GM21423 (cell line): ENCODE measurements at regions not wholly inside any gene's neighbourhood (a gene's known extent, or its start where the extent isn't known, plus 50 kb on each side); places are given as distances from the start of the nearest gene placed in this dataset.

ENCODE experiments used
- ATAC-seq: cut with Tn5 transposase; IDR thresholded peaks from one replicate; pipeline ENCODE4 v1.9.1; 2021; ENCODE audit warnings: mild to moderate bottlenecking, moderate library complexity; ENCODE audit not compliant: unreplicated experiment

DNA sequence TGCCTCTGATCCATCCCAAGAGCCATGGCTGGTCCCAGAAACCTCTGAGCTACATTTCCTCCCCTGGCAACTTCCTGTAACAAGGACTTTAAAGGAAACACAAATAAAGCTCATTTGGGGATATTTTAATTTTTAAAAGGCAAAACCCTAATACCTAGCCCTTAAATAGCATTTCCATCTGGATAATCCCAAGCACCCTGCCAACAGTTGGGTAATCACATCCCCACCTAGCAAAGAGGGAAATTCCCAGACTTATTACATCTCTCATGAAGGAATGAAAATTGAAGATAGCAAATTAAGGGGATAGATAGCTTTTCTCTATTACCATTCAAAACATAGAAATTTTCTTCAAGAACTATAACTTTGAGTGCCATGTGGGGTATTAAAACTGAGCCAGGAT, 213.7 kb upstream of the BMP4 start:
- no peak for ATAC-seq

DNA sequence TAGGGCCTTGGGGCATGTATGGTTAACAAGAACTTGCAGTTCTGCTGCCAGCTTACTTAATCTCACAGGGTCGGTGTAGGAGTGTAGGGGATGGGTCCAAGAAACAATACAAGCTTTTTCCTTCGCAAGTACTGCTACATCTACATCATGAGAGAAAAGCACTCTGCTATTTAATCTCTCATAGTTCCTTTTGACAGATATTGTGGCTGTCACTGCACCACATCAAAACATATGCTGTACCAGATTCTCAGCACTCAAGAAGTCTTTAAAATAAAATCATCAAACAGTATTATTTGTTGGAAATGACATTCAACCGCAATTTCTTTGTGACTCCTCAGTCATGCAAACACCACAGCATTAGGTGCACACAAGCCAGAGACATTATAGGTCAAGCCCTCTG, 215.5 kb upstream of the BMP4 start:
- no peak for ATAC-seq

DNA sequence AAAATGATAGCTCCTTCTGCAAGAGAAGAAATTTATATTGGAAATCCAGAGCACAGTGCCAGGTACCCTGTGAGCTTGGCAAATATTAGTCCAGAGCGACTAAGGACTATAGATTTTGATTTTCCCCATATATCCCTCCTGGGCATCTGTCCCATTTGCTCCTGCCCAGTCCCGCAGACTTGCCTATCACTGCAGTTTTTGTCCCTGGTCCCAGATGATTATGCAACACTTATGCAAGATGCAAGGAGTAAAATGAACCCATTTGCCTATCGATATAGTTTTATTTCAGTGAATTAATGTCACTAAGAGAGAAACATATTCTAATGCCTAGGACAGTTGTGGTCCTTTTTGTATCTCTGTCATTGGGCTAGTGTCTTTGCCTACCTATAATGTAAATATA, 215.9 kb upstream of the BMP4 start:
- no peak for ATAC-seq

DNA sequence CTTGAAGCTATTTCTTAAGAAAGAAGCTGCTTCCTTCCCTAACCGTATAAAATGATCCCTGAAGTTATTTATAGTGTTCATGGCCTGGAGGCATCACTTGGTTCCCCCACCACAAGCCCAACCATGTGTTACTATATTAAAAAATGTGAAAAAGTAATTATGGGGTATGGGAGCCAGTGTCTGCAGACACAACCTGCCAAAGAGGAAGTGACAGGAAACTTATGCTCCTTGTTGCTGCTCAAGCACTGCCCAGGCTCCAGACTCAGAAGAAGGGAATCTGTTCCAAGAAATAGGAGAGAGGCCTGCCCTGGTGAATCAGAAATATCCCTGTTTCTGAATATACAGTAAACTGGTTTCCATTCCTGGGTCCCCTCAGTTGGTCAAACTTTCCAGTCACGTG, 217.2 kb upstream of the BMP4 start:
- ATAC-seq = no peak

DNA sequence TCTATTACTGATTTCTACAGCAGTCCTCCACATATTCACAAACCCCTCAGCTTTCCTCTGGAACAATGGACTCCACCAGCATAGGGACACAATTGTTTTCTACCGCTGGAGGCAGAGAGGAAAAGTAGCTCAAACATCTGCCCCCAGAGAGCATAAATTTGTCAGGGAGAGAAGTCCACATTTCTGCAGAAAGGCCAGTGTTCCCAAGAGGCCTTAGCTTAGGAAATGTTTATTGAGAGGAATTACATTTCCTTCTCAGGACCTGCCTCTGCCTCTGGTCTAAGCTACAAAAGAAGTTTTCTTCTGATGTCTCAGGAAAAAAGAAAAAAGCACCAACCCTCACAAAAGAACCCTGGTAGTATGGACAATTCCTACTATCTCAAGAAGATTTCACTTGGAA, 217.8 kb upstream of the BMP4 start:
- no peak for ATAC-seq

DNA sequence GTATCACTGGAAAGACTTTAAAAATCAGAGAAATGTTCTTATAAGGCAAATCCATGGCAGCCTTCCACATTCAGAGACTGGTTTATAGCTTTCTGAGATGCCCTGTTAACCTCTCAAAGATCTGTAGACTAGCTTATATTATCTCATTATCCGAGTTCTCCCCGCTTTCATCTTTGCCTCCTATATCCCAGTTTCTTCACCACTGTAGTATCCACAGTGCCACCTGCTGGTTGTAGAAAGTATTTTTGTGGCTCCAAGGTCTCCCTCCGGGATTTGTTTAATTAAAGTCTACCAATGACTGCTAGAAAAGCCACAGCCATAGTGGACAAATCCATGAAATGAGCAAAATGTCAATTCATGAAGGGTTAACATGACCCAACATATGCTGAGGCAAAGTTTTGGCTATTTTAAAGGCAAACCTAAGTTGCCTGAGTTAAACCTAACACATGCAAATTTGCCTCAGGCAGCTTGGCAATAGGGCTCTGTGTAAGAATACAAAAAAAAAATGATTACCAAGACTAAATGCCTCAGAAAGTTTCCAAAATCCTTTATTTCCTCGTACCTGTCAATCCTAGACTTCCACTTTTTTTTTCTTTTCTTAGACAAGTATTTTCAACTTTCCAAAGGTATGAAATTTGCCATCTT, 218.8 kb upstream of the BMP4 start:
- no peak for ATAC-seq

DNA sequence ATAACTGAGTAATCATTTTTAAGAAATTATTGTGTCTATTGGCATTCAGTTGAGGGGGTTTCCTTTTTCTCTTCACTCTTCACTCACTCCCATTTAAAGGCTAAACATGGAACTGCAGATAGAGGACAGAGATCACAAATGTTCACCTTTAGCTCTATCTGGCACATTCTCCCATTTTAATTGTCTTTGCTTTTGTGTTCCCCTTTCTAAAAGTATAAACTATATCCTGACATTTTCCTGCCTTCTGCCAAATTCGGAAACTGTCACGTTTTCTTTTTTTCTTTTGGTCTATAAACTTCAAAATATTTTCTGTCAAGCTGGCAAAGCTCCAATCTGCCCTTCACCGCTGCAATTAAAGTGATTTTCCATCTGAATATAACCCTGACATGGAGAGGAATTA, 219.8 kb upstream of the CDKN3 start:
- ATAC-seq = no peak

DNA sequence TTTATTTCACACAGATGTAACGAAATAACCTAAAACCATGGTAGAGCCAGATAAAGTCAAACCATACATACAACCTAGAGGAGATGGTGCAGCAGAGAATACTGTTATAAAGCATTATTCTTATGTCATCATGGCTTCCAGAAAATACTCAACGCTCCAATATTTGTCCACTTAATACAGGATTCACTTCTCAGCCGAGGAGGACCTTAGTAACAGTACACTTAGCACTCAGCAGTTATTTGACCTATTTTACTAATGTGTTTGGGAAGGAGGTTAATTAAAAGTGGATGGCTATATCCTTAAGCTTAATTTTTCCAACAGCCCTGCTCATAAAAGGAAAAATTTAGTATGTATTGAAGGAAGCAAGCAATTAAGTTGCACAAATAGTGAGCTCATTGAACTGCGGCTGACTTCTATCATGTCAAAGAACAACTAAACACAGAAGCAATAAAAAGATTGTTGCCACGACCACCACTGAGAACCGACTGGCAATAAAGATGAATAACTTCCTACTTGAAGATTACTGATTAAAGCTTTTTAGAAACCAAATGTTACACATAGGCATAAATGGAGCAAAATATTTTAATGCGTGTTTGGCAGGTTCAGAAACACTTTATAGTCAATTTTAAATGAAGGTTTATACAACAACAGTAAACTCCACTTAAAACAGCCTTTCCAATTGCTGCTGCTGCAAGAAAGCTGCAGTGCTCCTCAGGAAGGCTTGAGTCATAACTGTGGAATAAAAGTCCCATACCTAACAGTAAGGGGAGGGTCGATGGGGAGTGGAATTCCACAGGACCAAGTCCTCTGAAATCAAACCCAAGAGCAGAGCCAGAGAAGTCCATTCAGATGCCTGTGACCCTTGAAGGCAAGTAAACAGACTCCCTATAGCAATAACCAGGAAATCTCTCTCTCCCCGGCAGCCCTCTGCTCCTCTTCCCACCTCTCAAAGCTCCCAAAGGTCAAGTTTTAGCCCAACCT, 218.9 kb upstream of the CDKN3 start:
- ATAC-seq = no peak

DNA sequence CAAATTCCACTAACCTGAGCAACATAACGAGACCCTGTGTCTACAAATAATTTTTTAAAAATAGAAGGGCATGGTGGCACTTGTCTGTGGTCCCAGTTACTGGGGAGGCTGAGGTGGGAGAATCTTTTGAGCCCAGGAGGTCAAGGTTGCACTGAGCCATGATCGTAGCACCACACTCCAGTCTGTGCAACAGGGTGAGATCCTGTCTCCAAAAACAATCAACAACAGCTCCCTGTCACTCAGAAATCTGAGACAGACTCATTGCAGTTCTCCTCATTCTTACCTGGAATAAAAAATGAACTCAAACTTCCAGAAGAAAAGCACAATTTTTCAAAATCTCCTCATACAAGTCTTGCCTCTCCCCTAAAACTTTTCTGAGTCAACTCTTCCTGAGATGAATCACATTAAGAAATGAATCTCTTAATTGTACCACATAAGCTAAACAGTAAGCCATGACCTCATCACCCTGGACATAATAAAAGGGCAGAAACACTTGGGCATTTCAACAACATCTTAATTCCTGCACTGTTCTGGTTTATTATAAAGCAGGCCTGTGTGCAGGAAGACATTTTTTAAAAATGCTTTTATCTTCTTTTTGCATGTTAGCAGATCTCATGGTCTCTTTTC, 214.3 kb upstream of the CDKN3 start:
- no peak for ATAC-seq

DNA sequence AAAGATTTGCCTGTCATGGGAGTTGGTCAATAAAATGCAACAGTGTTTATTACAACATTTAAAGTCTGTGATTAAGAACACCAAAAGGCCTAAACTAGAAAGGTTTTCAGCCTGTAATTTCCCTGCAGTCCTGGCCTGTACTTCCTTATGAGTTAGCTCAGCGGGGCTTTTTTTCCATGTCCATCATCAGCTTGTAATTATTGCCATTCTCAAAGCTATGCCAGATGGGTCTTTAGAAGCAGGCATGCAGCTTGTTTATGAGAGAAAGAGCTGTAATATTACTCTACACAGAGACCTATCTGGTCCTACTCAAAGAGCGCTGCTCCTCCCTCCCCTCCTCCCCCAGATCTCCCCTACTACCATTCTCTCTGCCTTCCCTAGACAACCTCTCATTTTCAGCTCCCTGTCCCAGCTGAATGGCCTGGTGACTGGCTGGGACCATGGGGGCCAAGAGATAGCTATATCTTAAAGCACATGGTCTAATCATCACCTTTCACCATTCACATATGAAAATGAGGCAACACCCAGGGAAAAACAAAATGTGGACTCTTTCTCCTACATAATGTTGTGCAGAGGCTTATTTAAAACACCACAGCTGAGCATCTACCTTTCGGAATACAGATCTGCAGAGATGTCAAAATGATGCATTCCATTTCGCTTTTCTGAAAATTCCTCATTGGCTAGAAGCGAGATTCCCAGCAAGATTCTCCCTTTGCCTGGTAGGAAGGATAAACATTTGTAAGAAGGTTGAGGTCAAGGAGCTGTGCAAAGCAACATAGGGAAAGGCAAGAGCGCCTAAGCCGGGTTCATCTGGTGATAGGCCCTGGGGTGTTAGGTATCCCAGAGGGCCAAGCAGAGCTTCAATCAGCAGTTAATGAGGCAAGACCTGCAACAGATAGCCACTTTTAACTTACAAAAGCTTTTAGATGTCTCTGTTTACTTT, 209.7 kb upstream of the CDKN3 start:
- ATAC-seq = no peak

DNA sequence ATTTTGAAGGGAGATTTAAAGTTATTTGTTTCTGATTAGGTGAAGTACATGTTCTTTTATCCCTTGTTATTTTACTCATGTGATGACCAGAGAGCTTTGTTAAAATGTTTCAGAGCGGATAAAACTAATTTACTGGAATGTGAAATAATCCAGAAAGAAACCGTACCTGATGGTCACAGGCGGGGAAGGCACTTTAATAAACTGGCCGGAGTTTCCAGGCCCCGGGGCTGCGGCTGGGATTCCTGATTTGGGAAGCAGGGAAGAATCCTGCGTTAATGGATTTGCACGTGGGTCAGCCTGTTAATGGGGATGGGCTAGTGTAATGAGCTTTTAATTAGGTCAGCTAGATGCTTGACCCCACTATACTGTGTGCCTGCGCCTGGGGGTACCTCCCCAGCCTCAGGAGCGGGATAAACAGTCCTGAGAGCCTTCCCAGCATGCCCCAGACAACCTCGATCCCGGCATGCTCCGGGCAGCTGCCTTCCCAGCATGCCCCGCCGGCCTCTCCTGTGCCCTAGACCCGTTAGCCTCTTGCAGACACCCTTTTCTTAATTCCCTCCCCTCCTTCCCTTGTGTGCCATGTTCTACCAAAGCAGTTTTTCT, 208.6 kb upstream of the CDKN3 start:
- ATAC-seq = no peak

DNA sequence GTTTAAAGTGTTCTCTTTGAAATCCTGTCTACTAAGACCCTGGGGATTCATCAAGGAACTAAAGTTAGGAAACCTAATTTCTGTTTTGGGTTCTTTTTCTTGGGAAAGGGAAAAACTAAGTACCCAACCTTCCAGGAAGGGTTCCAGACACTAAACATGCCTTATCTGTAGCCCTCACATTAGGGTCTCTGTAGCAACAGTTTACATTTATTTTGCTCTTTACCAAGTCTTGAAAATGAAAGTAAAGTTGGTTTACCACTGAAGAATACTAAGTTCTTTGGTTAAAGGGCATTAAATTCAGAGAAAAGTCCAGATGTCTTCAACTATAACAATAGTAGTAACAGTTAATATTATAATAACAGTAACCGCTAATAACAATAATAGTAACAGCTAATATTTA, 207.5 kb upstream of the CDKN3 start:
- no peak for ATAC-seq

DNA sequence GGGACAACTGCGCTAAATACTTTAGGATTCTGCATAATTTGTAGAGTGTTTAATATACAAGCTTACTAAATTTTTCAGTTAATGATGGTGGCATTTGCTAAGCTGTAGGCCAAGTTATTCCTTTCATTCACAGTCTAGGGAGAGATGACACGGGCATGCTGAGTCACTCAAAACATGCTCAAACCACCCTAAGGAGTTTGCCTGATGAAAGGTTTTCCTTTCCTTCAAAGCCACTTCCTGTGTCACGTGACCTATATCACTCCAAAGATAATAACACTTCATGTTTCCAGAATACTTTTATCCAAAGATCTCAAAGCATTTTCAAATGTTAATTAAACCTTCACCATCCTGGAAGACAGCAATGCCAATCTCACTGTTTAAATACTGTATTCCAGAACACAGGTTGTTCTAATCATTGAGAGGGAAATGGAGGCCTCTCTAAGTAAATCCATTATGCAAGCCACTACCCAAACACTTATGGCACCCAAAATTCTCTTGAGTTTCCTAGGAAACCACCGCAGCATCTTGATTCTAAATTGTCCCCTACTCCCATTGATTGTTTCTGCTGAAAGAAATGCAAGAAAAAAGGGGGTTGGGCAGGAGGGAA, 207.0 kb upstream of the CDKN3 start:
- no peak for ATAC-seq

DNA sequence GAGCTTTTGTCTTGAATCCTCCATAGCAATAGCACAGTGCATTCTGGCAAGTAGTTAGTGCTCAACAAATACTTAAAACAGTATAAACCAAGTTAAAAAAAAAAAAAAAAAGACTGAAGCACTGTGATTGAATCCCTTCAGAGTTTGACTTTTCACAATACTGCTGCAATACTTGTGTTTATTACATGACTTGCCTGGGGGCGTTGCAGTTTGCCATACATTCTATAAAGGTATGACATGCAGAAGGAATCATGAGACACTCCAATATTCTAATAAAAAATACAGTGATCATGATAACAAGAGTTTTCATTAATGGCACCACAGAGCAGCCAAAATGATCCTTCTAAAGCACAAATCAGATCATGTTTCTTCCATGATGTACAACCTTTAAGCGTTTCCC, 205.0 kb upstream of the CDKN3 start:
- ATAC-seq = no peak

DNA sequence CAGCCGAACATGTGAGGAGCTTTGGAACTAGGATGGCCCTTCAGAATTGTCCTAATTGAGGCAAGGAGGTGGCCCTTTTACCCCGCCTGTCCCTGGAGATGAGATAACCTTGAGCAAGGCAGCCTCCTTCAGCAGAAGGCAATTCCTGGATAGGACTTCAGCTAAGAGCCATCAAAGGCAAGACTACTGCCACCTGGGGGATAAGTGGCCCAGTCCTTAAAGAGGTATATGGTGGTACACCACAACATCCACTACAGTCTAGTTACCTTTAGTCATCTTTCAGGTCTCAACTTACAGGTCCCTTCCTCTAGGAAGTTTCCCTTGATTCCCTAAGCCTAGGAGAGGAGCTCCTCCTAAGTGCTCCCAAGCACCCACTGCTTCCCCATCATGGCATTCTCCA, 204.2 kb upstream of the CDKN3 start:
- no peak for ATAC-seq

DNA sequence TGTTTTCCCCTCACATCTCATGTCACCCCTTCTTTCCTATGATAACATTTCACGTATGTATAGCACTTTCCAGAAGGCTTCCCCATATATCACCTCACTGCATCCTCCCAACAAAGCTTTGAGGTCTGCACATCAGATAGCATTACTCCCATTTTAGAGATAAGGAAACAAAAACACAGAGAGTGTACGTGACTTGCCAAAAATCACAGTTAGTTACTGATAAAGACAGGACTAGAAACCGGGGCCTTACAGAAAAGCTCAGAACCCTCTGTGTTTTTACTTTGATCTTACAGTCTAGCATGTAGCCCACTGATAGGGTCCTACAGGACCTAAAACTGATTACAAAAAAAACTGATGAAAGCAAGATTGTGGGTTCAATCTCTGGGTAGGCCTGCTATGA, 202.9 kb upstream of the CDKN3 start:
- no peak for ATAC-seq

DNA sequence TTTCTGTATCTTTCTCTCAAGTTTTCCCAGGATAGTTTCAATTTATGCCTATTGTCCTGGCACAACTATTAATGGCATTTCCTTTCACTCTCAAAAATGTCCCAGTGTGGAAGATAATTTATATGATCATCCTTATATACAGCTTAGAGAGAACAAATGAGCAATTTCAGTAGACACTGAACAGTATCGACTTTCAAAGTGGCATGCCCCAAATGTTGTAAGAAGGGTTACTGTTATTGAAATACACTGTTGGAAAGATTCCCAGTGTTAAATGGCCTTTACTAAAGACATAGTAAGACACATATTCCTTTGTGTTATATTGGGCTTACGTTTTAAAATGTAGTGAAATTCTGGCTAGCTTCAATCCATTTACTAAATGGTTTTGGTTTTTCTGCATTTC, 202.3 kb upstream of the CDKN3 start:
- no peak for ATAC-seq

DNA sequence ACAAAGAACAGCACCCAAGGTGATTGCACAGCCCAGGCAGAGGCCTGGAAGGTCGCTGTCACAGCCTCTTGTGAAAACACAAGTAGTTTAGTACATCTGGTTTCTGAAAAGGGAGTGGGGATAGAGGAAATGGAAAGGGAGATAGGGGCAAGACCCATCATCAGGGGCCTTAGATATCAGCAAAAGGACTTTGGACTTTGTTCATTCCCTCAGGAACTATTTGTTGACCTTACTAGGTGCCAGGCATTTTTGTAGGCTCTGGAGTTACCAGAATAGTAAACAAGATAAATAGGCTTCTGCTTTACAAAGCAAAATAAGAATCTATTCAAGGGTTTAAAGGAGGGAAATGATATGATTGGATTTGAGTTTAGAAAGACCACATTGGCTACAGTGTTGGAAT, 199.4 kb upstream of the CDKN3 start:
- ATAC-seq = no peak

DNA sequence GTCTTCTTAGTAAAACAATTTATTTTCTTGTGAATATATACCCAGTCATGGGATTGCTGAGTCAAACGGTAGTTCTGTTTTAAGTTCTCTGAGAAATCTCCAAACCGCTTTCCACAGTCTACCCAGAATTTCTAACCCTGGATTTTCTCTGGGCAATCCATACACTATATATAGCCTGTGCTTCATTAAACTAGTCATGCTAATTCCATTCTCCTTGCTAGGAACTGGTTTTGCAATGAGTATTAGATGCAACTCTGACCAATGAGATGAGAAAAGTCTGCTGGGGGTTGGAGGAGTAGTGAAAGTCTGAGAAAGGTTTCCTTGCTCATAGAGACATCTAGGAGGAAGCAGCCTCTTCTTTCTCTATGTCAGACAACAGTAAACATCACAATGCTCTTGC, 196.1 kb upstream of the CDKN3 start:
- ATAC-seq = no peak

DNA sequence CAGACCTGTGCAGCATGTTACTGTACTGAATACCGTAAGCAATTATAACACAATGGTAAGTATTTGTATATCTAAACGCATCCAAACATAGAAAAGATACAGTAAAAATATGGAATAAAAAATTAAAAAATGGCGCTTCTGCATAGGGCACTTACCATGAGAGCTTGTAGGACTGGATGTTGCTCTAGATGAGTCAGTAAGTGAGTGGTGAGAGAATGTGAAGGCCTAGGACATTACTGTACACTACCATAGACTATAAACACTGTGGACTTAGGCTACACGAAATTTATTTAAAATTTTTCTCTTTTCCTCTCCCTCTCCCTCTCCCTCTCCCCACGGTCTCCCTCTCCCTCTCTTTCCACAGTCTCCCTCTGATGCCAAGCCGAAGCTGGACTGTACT, 194.5 kb upstream of the CDKN3 start:
- no peak for ATAC-seq
